Neuronal stem cell (in vitro differentiated cells): ENCODE measurements at regions not wholly inside any gene's neighbourhood (a gene's known extent, or its start where the extent isn't known, plus 50 kb on each side); places are given as distances from the start of the nearest gene placed in this dataset.

Experiments used
- DNase-seq: peaks from one replicate; pipeline ENCODE4 v3.0.0-alpha.2; 2013; ENCODE audit warnings: low spot score
- H2AFZ ChIP-seq: one replicate; pipeline ENCODE4 v1.6.1; 2013; ENCODE audit warnings: mild to moderate bottlenecking, low read length, inconsistent platforms
- H2AK5ac ChIP-seq: 2 replicates; pipeline ENCODE4 v1.6.1; 2013; ENCODE audit warnings: low read depth, mild to moderate bottlenecking, inconsistent platforms, low read length, moderate library complexity, mixed read lengths
- H2BK120ac ChIP-seq: 2 replicates; pipeline ENCODE4 v1.6.1; 2013; ENCODE audit warnings: low read depth, mild to moderate bottlenecking, inconsistent platforms, low read length, moderate library complexity, mixed read lengths
- H2BK12ac ChIP-seq: one replicate; pipeline ENCODE4 v1.6.1; 2013; ENCODE audit warnings: low read length, inconsistent platforms
- H2BK15ac ChIP-seq: 2 replicates; pipeline ENCODE4 v1.6.1; 2013; ENCODE audit warnings: mild to moderate bottlenecking, low read length, inconsistent platforms, mixed read lengths
- H2BK5ac ChIP-seq: one replicate; pipeline ENCODE4 v1.6.1; 2013; ENCODE audit warnings: inconsistent platforms, mild to moderate bottlenecking, low read length, moderate library complexity
- H3K14ac ChIP-seq: one replicate; pipeline ENCODE4 v1.6.1; 2013; ENCODE audit warnings: low read length, inconsistent platforms
- H3K18ac ChIP-seq: 2 replicates; pipeline ENCODE4 v1.6.1; 2013; ENCODE audit warnings: low read length, inconsistent platforms
- H3K23ac ChIP-seq: 2 replicates; pipeline ENCODE4 v1.6.1; 2013; ENCODE audit warnings: low read depth, mild to moderate bottlenecking, mixed read lengths, low read length, inconsistent platforms; ENCODE audit not compliant: poor library complexity
- H3K27ac ChIP-seq: replicated peaks from 3 replicates; pipeline ENCODE4 v1.5.1; 2013; ENCODE audit warnings: low read length, inconsistent platforms
- H3K27me3 ChIP-seq, 3 experiments: 2 replicates each; pipeline ENCODE4 v1.6.1; 2013; ENCODE audit warnings: low read length in 3 of 3, mild to moderate bottlenecking in 2 of 3, inconsistent platforms in 1 of 3, low read depth in 1 of 3, mixed read lengths in 1 of 3, moderate library complexity in 1 of 3; ENCODE audit not compliant: control insufficient read depth in 3 of 3, insufficient read depth in 3 of 3
- H3K36me3 ChIP-seq, 2 donors: replicated peaks in 1 of 2; 2 replicates each; pipeline ENCODE4 v1.6.1; 2013; ENCODE audit warnings: low read length in 2 of 2; ENCODE audit not compliant: control insufficient read depth in 2 of 2, insufficient read depth in 2 of 2
- H3K4ac ChIP-seq: 2 replicates; pipeline ENCODE4 v1.6.1; 2013; ENCODE audit warnings: inconsistent platforms, mild to moderate bottlenecking, low read length, moderate library complexity
- H3K4me1 ChIP-seq, 2 donors: 1 replicate in 1 of 2; 2 replicates in 1 of 2; pipeline ENCODE4 v1.6.1; 2013; ENCODE audit warnings: low read length in 2 of 2, low read depth in 1 of 2; ENCODE audit not compliant: control insufficient read depth in 2 of 2, insufficient read depth in 1 of 2
- H3K4me2 ChIP-seq: one replicate; pipeline ENCODE4 v1.6.1; 2013; ENCODE audit warnings: mild to moderate bottlenecking, low read length, inconsistent platforms; ENCODE audit not compliant: insufficient read depth, poor library complexity, severe bottlenecking
- H3K4me3 ChIP-seq, 2 donors: 2 replicates each; pipeline ENCODE4 v1.5.1; 2013; ENCODE audit warnings: low read length in 2 of 2, mild to moderate bottlenecking in 2 of 2, inconsistent platforms in 1 of 2, moderate library complexity in 1 of 2
- H3K79me1 ChIP-seq: one replicate; pipeline ENCODE4 v1.6.1; 2013; ENCODE audit warnings: low read depth, mild to moderate bottlenecking, inconsistent platforms, low read length, moderate library complexity
- H3K9ac ChIP-seq: one replicate; pipeline ENCODE4 v1.6.1; 2013; ENCODE audit warnings: mild to moderate bottlenecking, low read depth, low read length, inconsistent platforms; ENCODE audit not compliant: poor library complexity
- H3K9me3 ChIP-seq, 2 donors: replicated peaks in 1 of 2; 2 replicates each; pipeline versions ENCODE3 to v1.6.1; 2013; ENCODE audit warnings: low read length in 2 of 2, mild to moderate bottlenecking in 2 of 2, inconsistent platforms in 1 of 2, low read depth in 1 of 2, mixed read lengths in 1 of 2, moderate library complexity in 1 of 2; ENCODE audit not compliant: control insufficient read depth in 2 of 2, insufficient read depth in 1 of 2
- H4K8ac ChIP-seq: one replicate; pipeline ENCODE4 v1.6.1; 2013; ENCODE audit warnings: low read depth, mild to moderate bottlenecking, inconsistent platforms, low read length, moderate library complexity
- H4K91ac ChIP-seq: one replicate; pipeline ENCODE4 v1.6.1; 2013; ENCODE audit warnings: low read length, low read depth, mild to moderate bottlenecking, inconsistent platforms; ENCODE audit not compliant: poor library complexity
- WGBS, 2 donors: extraction: QIAGEN DNeasy Blood & Tissue Kit; methylation state at CpG; one replicate each; pipeline ENCODE4 v1.1.7; 2013; ENCODE audit warnings: missing lambda C conversion rate in 2 of 2, mixed read lengths in 1 of 2; ENCODE audit not compliant: insufficient read length in 2 of 2, insufficient replicate concordance in 1 of 2; ENCODE audit errors: extremely low coverage in 2 of 2; 5-methylcytosine and 5-hydroxymethylcytosine counted together

- Histone ChIP-seq H3K18ac (no peak overlapping the region), H2BK15ac (no peak overlapping the region), H3K27ac (no peak overlapping the region), H2BK120ac (no peak overlapping the region), H3K4me2 (no peak overlapping the region), H3K4me1 (no peaks in the 10 kb centered on the region), H2BK12ac (no peak overlapping the region), H3K23ac (no peak overlapping the region), H2AK5ac (no peak overlapping the region), H4K91ac (no peak overlapping the region), H4K8ac (no peak overlapping the region), H3K14ac (no peak overlapping the region), H3K9me3 (peaks cover 0 to 5% of the 10 kb centered on the region in 2 donors), H3K9ac (no peak overlapping the region), H3K36me3 (no peaks in the 10 kb centered on the region), H3K4me3 (no peak overlapping the region), H2BK5ac (no peak overlapping the region), H3K4ac (no peak overlapping the region), H3K27me3 (no peaks in the 10 kb centered on the region), H2AFZ (no peak overlapping the region), H3K79me1 (no peaks in the 10 kb centered on the region)
- no CpG with 5 or more reads among the region's 1 CpG for WGBS, 2 donors
- no peak for DNase-seq
Measured at GRCh38 chr5:29185558-29185957, 2007.9 kb upstream of the CDH6 start.

GRCh38 chr5:29175774-29176173 is 2017.7 kb upstream of the CDH6 start:
- H3K36me3 ChIP-seq, result no peaks in the 10 kb centered on the region
- H2AK5ac ChIP-seq, result no peak overlapping the region
- no peak overlapping the region for H2BK12ac ChIP-seq
- no peaks in the 10 kb centered on the region for H3K9me3 ChIP-seq
- H3K4me2 ChIP-seq, result no peak overlapping the region
- no peak overlapping the region for H2BK15ac ChIP-seq
- no peak overlapping the region for H4K91ac ChIP-seq
- H2AFZ ChIP-seq, result no peak overlapping the region
- no peak overlapping the region for H2BK120ac ChIP-seq
- H3K4me1 ChIP-seq, result no peaks in the 10 kb centered on the region
- no peak overlapping the region for H3K23ac ChIP-seq
- H3K27me3 ChIP-seq, result no peaks in the 10 kb centered on the region
- no peak overlapping the region for H3K27ac ChIP-seq
- no peak overlapping the region for H3K9ac ChIP-seq
- no peak overlapping the region for H3K14ac ChIP-seq
- no peak overlapping the region for H2BK5ac ChIP-seq
- H3K4ac ChIP-seq, result no peak overlapping the region
- H3K4me3 ChIP-seq, result no peak overlapping the region
- H3K18ac ChIP-seq, result no peak overlapping the region
- no peak overlapping the region for H4K8ac ChIP-seq
- no CpG with 5 or more reads among the region's 1 CpG for WGBS, 2 donors
- no peaks in the 10 kb centered on the region for H3K79me1 ChIP-seq
- DNase-seq, result no peak

GRCh38 chr5:29170599-29170998 is 2022.9 kb upstream of the CDH6 start:
- no peak overlapping the region for H3K9ac ChIP-seq
- no peak overlapping the region for H3K23ac ChIP-seq
- no peak overlapping the region for H3K4ac ChIP-seq
- no peak overlapping the region for H2BK120ac ChIP-seq
- no peak overlapping the region for H2BK15ac ChIP-seq
- no peak overlapping the region for H4K8ac ChIP-seq
- no peak overlapping the region for H3K27ac ChIP-seq
- no peaks in the 10 kb centered on the region for H3K4me1 ChIP-seq
- H4K91ac ChIP-seq, result no peak overlapping the region
- no peak for DNase-seq
- H3K27me3 ChIP-seq, result no peaks in the 10 kb centered on the region
- H3K79me1 ChIP-seq, result no peaks in the 10 kb centered on the region
- no peaks in the 10 kb centered on the region for H3K36me3 ChIP-seq
- no peak overlapping the region for H3K4me3 ChIP-seq
- no peak overlapping the region for H3K14ac ChIP-seq
- no peak overlapping the region for H2BK5ac ChIP-seq
- H2AK5ac ChIP-seq, result no peak overlapping the region
- WGBS, 2 donors, result no CpG with 5 or more reads among the region's 1 CpG
- H3K9me3 ChIP-seq, result no peaks in the 10 kb centered on the region
- no peak overlapping the region for H3K4me2 ChIP-seq
- H2AFZ ChIP-seq, result no peak overlapping the region
- H2BK12ac ChIP-seq, result no peak overlapping the region
- H3K18ac ChIP-seq, result no peak overlapping the region

GRCh38 chr5:29169886-29170285 is 2023.6 kb upstream of the CDH6 start:
- no peak overlapping the region for H4K91ac ChIP-seq
- H3K9ac ChIP-seq, result no peak overlapping the region
- no peak overlapping the region for H3K23ac ChIP-seq
- no peak overlapping the region for H3K27ac ChIP-seq
- H3K79me1 ChIP-seq, result no peaks in the 10 kb centered on the region
- no peak overlapping the region for H4K8ac ChIP-seq
- no peak overlapping the region for H2BK15ac ChIP-seq
- no peaks in the 10 kb centered on the region for H3K36me3 ChIP-seq
- H2BK12ac ChIP-seq, result no peak overlapping the region
- no peak overlapping the region for H2AK5ac ChIP-seq
- DNase-seq, result no peak
- no peak overlapping the region for H3K4ac ChIP-seq
- H3K4me1 ChIP-seq, result no peaks in the 10 kb centered on the region
- H3K9me3 ChIP-seq, result no peaks in the 10 kb centered on the region
- H3K4me3 ChIP-seq, result no peak overlapping the region
- H2BK5ac ChIP-seq, result no peak overlapping the region
- no peak overlapping the region for H3K4me2 ChIP-seq
- H2BK120ac ChIP-seq, result no peak overlapping the region
- H3K14ac ChIP-seq, result no peak overlapping the region
- no peaks in the 10 kb centered on the region for H3K27me3 ChIP-seq
- H2AFZ ChIP-seq, result no peak overlapping the region
- WGBS, 2 donors, result no CpG with 5 or more reads among the region's 2 CpGs
- H3K18ac ChIP-seq, result no peak overlapping the region
